Caco-2 (cell line): ENCODE measurements at regions not wholly inside any gene's neighbourhood (a gene's known extent, or its start where the extent isn't known, plus 50 kb on each side); places are given as distances from the start of the nearest gene placed in this dataset.

Source experiments
- BruUV-seq: library from RNA; stranded (reverse); fragments of 400-500 nt; replicated peaks from 2 replicates; lab custom pipeline; 2021; lab: Mats Ljungman, UMichigan
- CTCF ChIA-PET: fragments of 300-600 bp; sonication (Branson Sonifier 250); formaldehyde crosslinking; loops from one replicate; lab custom pipeline; 2022; ENCODE audit warnings: antibody characterized with exemption; lab: Charles Lee
- POLR2A ChIA-PET: fragments of 300-600 bp; sonication (Branson Sonifier 250); formaldehyde crosslinking; loops from one replicate; lab custom pipeline; 2022; ENCODE audit warnings: antibody characterized with exemption; lab: Charles Lee
- DNase-seq, 2 experiments: peaks; one replicate each; pipeline versions ENCODE4 v3.0.0 to v3.0.0-alpha.2; 2020 to 2022
- H3K27me3 ChIP-seq: replicated peaks from 2 replicates; pipeline ENCODE4 v1.6.0; 2011; ENCODE audit warnings: low read length; ENCODE audit not compliant: control insufficient read depth, insufficient read depth
- H3K36me3 ChIP-seq: 2 replicates; pipeline ENCODE4 v1.5.1; 2011; ENCODE audit warnings: low read length; ENCODE audit not compliant: control insufficient read depth, insufficient read depth
- H3K4me1 ChIP-seq: fragments of 250-450 bp; sonication (Bioruptor Pico); 2 replicates; pipeline ENCODE4 v1.5.1; 2020; ENCODE audit warnings: mild to moderate bottlenecking
- H3K4me3 ChIP-seq: 2 replicates; pipeline ENCODE4 v1.5.1; 2011; ENCODE audit warnings: low read depth, mild to moderate bottlenecking, control low read depth, low read length
- H3K9me3 ChIP-seq: fragments of 250-450 bp; sonication (Bioruptor Pico); 2 replicates; pipeline ENCODE4 v1.5.1; 2020; ENCODE audit warnings: mild to moderate bottlenecking, moderate library complexity
- H3K27ac Mint-ChIP-seq: one replicate; pipeline ENCODE4 v1.8.0; 2022; ENCODE audit warnings: mixed read lengths; ENCODE audit not compliant: unreplicated experiment
- H3K27me3 Mint-ChIP-seq: one replicate; pipeline ENCODE4 v1.8.0; 2022; ENCODE audit warnings: mixed read lengths; ENCODE audit not compliant: insufficient read depth, unreplicated experiment
- H3K36me3 Mint-ChIP-seq: one replicate; pipeline ENCODE4 v1.8.0; 2022; ENCODE audit warnings: mild to moderate bottlenecking, mixed read lengths; ENCODE audit not compliant: insufficient read depth, unreplicated experiment
- H3K4me1 Mint-ChIP-seq: one replicate; pipeline ENCODE4 v1.8.0; 2022; ENCODE audit warnings: low read depth, mixed read lengths; ENCODE audit not compliant: unreplicated experiment
- H3K4me3 Mint-ChIP-seq: one replicate; pipeline ENCODE4 v1.8.0; 2022; ENCODE audit warnings: mild to moderate bottlenecking, moderate library complexity, mixed read lengths; ENCODE audit not compliant: unreplicated experiment
- H3K9me3 Mint-ChIP-seq: one replicate; pipeline ENCODE4 v1.8.0; 2022; ENCODE audit warnings: mixed read lengths; ENCODE audit not compliant: unreplicated experiment
- CTCF ChIP-seq, 2 experiments: fragments of 200-600 bp in 1 of 2; IDR thresholded peaks; 1 replicate in 1 of 2; 2 replicates in 1 of 2; pipeline versions ENCODE4 v1.5.1 to v1.8.0; 2011 to 2022; ENCODE audit warnings: antibody characterized with exemption in 1 of 2, control low read depth in 1 of 2, inconsistent platforms in 1 of 2, low read depth in 1 of 2, low read length in 1 of 2, mild to moderate bottlenecking in 1 of 2, moderate library complexity in 1 of 2; ENCODE audit not compliant: insufficient read depth in 1 of 2, severe bottlenecking in 1 of 2, unreplicated experiment in 1 of 2
- intact Hi-C: fragments of 100-400 bp; cut with micrococcal nuclease; formaldehyde crosslinking; loops from one replicate; pipeline ENCODE4 v1.10.0; 2022; ENCODE audit not compliant: unreplicated experiment

- Mint-ChIP-seq H3K4me3 (no peak overlapping the region), H3K9me3 (peaks cover 15% of the 10 kb centered on the region), H3K36me3 (no peaks in the 10 kb centered on the region), H3K4me1 (peaks cover 10% of the 10 kb centered on the region), H3K27me3 (no peaks in the 10 kb centered on the region), H3K27ac (no peak overlapping the region)
- TF ChIP-seq CTCF (IDR thresholded peaks at IDR 0.05; ENCODE audit: insufficient read depth in 1 of 2, low read depth in 1 of 2, low read length in 1 of 2, severe bottlenecking in 1 of 2, unreplicated experiment in 1 of 2): no peak
- POLR2A ChIA-PET: no interaction called here
- peaks cover 7% of the 10 kb centered on the region; the same call in 1 of the 2 replicates for H3K4me1 ChIP-seq
- DNase-seq: no peak
- intact Hi-C loops: no loop called here
- no peaks in the 10 kb centered on the region for H3K27me3 ChIP-seq
- BruUV-seq: no TSS peak
- no peaks in the 10 kb centered on the region for H3K9me3 ChIP-seq
- CTCF ChIA-PET: no interaction called here
- H3K4me3 ChIP-seq: no peak overlapping the region
- no peaks in the 10 kb centered on the region for H3K36me3 ChIP-seq
Measured at GRCh38 chrX:45358392-45358791, 157.7 kb upstream of the DIPK2B start.

- H3K4me1 ChIP-seq: no peaks in the 10 kb centered on the region
- no TSS peak for BruUV-seq
- no peak for DNase-seq
- Mint-ChIP-seq H3K27me3 (no peaks in the 10 kb centered on the region), H3K9me3 (peaks cover 32% of the 10 kb centered on the region), H3K36me3 (no peaks in the 10 kb centered on the region), H3K4me3 (no peak overlapping the region), H3K4me1 (peaks cover 8% of the 10 kb centered on the region), H3K27ac (no peak overlapping the region)
- no peaks in the 10 kb centered on the region for H3K9me3 ChIP-seq
- intact Hi-C loops: no loop called here
- TF ChIP-seq CTCF (IDR thresholded peaks at IDR 0.05; ENCODE audit: insufficient read depth in 1 of 2, low read depth in 1 of 2, low read length in 1 of 2, severe bottlenecking in 1 of 2, unreplicated experiment in 1 of 2): no peak
- H3K36me3 ChIP-seq: no peaks in the 10 kb centered on the region
- CTCF ChIA-PET: no interaction called here
- POLR2A ChIA-PET: no interaction called here
- H3K27me3 ChIP-seq: no peaks in the 10 kb centered on the region
- no peak overlapping the region for H3K4me3 ChIP-seq
Measured at GRCh38 chrX:45353456-45353855, 152.8 kb upstream of the DIPK2B start.

GRCh38 chrX:45352611-45353010 is 151.9 kb upstream of the DIPK2B start:
- no peaks in the 10 kb centered on the region for H3K27me3 Mint-ChIP-seq
- no peaks in the 10 kb centered on the region for H3K4me1 ChIP-seq
- DNase-seq: no peak
- H3K4me1 Mint-ChIP-seq: no peaks in the 10 kb centered on the region
- H3K36me3 ChIP-seq: no peaks in the 10 kb centered on the region
- intact Hi-C loops: no loop called here
- no peaks in the 10 kb centered on the region for H3K27me3 ChIP-seq
- H3K27ac Mint-ChIP-seq: no peak overlapping the region
- H3K36me3 Mint-ChIP-seq: no peaks in the 10 kb centered on the region
- H3K4me3 Mint-ChIP-seq: no peak overlapping the region
- no peaks in the 10 kb centered on the region for H3K9me3 ChIP-seq
- BruUV-seq: no TSS peak
- TF ChIP-seq CTCF (IDR thresholded peaks at IDR 0.05; ENCODE audit: insufficient read depth in 1 of 2, low read depth in 1 of 2, low read length in 1 of 2, severe bottlenecking in 1 of 2, unreplicated experiment in 1 of 2): no peak
- CTCF ChIA-PET: no interaction called here
- POLR2A ChIA-PET: no interaction called here
- peaks cover 24% of the 10 kb centered on the region for H3K9me3 Mint-ChIP-seq
- no peak overlapping the region for H3K4me3 ChIP-seq
